Spleen (tissue), 11 donors: ENCODE measurements at regions not wholly inside any gene's neighbourhood (a gene's known extent, or its start where the extent isn't known, plus 50 kb on each side); places are given as distances from the start of the nearest gene placed in this dataset.

Experiments used
- DNase-seq: peaks from one replicate; pipeline ENCODE4 v3.0.0-alpha.2; 2020
- H3K27ac ChIP-seq, 8 donors: fragments of 200-600 bp; sonication (generic) in 7 of 8; 1 replicate in 4 of 8; 2 replicates in 4 of 8; pipeline versions ENCODE4 v1.5.0 to v1.8.0; 2016 to 2021; ENCODE audit warnings: inconsistent platforms in 4 of 8, mild to moderate bottlenecking in 4 of 8, moderate library complexity in 1 of 8
- H3K27me3 ChIP-seq, 7 donors: fragments of 200-600 bp; sonication (generic) in 6 of 7; replicated peaks in 1 of 7; 1 replicate in 4 of 7; 2 replicates in 3 of 7; pipeline versions ENCODE4 v1.5.0 to v1.8.0; 2016 to 2021; ENCODE audit warnings: inconsistent platforms in 3 of 7, mild to moderate bottlenecking in 1 of 7
- H3K36me3 ChIP-seq, 6 donors: fragments of 200-600 bp; sonication (generic) in 5 of 6; 1 replicate in 4 of 6; 2 replicates in 2 of 6; pipeline versions ENCODE4 v1.5.0 to v1.8.0; 2016 to 2021; ENCODE audit warnings: inconsistent platforms in 2 of 6
- H3K4me1 ChIP-seq, 6 donors: fragments of 200-600 bp; sonication (generic) in 5 of 6; 1 replicate in 3 of 6; 2 replicates in 3 of 6; pipeline versions ENCODE4 v1.5.0 to v1.8.0; 2016 to 2021; ENCODE audit warnings: inconsistent platforms in 3 of 6
- H3K4me3 ChIP-seq, 8 donors: fragments of 200-600 bp; sonication (generic) in 7 of 8; 1 replicate in 4 of 8; 2 replicates in 4 of 8; pipeline versions ENCODE4 v1.5.0 to v1.8.0; 2016 to 2021; ENCODE audit warnings: inconsistent platforms in 4 of 8, mild to moderate bottlenecking in 4 of 8, moderate library complexity in 2 of 8
- H3K9me3 ChIP-seq, 8 donors: fragments of 200-600 bp; sonication (generic) in 7 of 8; 1 replicate in 4 of 8; 2 replicates in 4 of 8; pipeline versions ENCODE4 v1.5.0 to v1.8.0; 2016 to 2021; ENCODE audit warnings: inconsistent platforms in 4 of 8
- POLR2A ChIP-seq, 3 donors: fragments of 450-650 bp; IDR thresholded peaks; one replicate each; pipeline ENCODE4 v1.5.1; 2017; ENCODE audit warnings: antibody characterized with exemption in 3 of 3, mild to moderate bottlenecking in 1 of 3
- POLR2AphosphoS5 ChIP-seq, 3 donors: sonication (generic); formaldehyde crosslinking; IDR thresholded peaks; one replicate each; pipeline ENCODE4 v1.5.1; 2017; ENCODE audit warnings: antibody characterized with exemption in 3 of 3
- WGBS, 5 donors: extraction: QIAGEN DNeasy Blood & Tissue Kit in 3 of 5; methylation state at CpG; one replicate each; pipeline versions ENCODE4 v1.1.5 to v1.1.7; 2013 to 2018; 5-methylcytosine and 5-hydroxymethylcytosine counted together
- intact Hi-C: fragments of 100-400 bp; cut with DNase I; formaldehyde crosslinking; loops from one replicate; pipeline ENCODE4 v1.15.0; 2023; ENCODE audit warnings: low total_unique reads
- TF ChIP-seq, protein P1 (sequence below), 11 experiments: fragments of 200-600 bp in 7 of 11; fragments of 450-650 bp in 4 of 11; sonication (generic) in 4 of 11; IDR thresholded peaks in 8 of 11; conservative IDR thresholded peaks in 3 of 11; 1 replicate in 7 of 11; 2 replicates in 4 of 11; pipeline versions ENCODE4 v1.4.0 to v1.8.0; 2016 to 2021; ENCODE audit warnings: antibody characterized with exemption in 11 of 11, inconsistent platforms in 4 of 11, mild to moderate bottlenecking in 1 of 11
- donor health status: healthy with polysubstance abuse.
- donor health status: DM: no; HTN: no; CAD: no; lungs with moderate emphysema.
- donor health status: DM: no; HTN: no; CAD: no.
- donor health status: Bipolar disorder and iron deficiency.
- donor health status: healthy.
- donor health status: DM: no; HTN: no; CAD: no.
- donor health status: DM: yes; HTN: yes; CAD: no.

DNA sequence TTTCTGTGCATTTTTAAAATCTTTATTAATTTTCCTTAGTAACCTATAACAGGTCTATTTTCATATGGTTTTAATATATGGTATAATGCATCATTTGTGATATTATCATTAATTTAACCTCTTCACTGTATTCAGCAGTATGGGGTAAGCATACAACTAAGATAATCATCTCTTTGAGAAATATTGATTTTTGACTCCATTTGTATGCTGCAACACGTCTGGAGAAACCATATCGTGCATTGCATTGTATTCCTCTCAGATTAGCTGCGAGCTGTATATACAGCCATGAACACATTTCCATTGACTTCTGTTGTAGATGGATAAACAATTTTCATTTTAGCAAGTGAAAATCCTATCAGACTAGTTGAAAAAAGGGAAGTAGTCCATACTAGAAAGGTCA, 2275.8 kb upstream of the PCDH20 start:
- Histone ChIP-seq H3K4me3 (no peak overlapping the region), H3K27ac (no peak overlapping the region), H3K4me1 (no peaks in the 10 kb centered on the region), H3K9me3 (peaks cover 0 to 31% (median 8%) of the 10 kb centered on the region in 8 donors), H3K27me3 (no peaks in the 10 kb centered on the region), H3K36me3 (no peaks in the 10 kb centered on the region)
- 71 to 87% (median 79%) methylated on average over 3 of the region's 3 CpGs for WGBS, 5 donors
- no peak for TF ChIP-seq POLR2AphosphoS5 (IDR thresholded peaks at IDR 0.05)
- TF ChIP-seq, protein P1, sequence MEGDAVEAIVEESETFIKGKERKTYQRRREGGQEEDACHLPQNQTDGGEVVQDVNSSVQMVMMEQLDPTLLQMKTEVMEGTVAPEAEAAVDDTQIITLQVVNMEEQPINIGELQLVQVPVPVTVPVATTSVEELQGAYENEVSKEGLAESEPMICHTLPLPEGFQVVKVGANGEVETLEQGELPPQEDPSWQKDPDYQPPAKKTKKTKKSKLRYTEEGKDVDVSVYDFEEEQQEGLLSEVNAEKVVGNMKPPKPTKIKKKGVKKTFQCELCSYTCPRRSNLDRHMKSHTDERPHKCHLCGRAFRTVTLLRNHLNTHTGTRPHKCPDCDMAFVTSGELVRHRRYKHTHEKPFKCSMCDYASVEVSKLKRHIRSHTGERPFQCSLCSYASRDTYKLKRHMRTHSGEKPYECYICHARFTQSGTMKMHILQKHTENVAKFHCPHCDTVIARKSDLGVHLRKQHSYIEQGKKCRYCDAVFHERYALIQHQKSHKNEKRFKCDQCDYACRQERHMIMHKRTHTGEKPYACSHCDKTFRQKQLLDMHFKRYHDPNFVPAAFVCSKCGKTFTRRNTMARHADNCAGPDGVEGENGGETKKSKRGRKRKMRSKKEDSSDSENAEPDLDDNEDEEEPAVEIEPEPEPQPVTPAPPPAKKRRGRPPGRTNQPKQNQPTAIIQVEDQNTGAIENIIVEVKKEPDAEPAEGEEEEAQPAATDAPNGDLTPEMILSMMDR (IDR thresholded peaks at IDR 0.05 in 8 of 11, conservative IDR thresholded peaks at IDR 0.05 in 3 of 11) = no peak
- TF ChIP-seq POLR2A (IDR thresholded peaks at IDR 0.05) = no peak
- intact Hi-C loops = no loop called here
- DNase-seq = no peak

DNA sequence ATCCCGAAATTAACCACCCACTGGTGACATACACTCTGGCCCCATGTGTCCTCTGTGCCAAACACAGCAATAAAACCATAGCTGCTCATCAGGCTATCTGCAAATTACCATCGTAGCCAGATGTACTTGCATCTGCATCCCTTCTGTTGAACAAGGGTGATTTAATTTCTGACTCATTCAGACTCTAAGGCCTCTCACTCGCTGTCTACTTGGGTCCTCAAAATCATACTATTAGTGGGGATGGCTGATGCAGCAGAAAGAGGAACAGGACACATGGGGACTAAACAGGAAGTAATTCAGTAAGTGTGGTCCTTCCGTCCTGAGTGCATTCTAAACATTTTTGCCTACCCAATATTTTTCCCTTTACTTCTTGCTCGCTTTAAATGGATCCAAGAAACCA, 2275.0 kb upstream of the PCDH20 start:
- Histone ChIP-seq H3K4me3 (no peak overlapping the region), H3K27me3 (no peaks in the 10 kb centered on the region), H3K4me1 (no peaks in the 10 kb centered on the region), H3K9me3 (peaks cover 0 to 33% (median 8%) of the 10 kb centered on the region in 8 donors), H3K36me3 (no peaks in the 10 kb centered on the region), H3K27ac (no peak overlapping the region)
- intact Hi-C loops = no loop called here
- DNase-seq = no peak
- 61 to 74% (median 71%) methylated on average over 5 of the region's 5 CpGs for WGBS, 5 donors
- TF ChIP-seq POLR2AphosphoS5 (IDR thresholded peaks at IDR 0.05) (no peak), POLR2A (IDR thresholded peaks at IDR 0.05) (no peak)
- TF ChIP-seq, protein P1 (IDR thresholded peaks at IDR 0.05 in 8 of 11, conservative IDR thresholded peaks at IDR 0.05 in 3 of 11) = no peak

DNA sequence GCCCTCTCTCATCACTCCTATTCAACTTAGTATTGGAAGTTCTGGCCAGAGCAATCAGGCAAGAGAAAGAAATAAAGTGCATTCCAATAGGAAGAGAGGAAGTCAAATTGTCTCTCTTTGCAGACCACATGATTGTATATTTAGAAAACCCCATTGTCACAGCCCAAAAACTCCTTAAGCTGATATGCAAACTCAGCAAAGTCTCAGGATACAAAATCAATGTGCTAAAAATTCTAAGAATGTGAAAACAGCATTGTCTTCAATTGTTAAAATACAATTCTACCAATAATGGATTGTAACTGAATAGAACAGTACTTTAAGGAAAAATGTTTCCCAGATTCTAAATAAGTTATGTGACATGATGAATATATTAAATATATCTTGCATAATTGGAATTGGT, 2269.2 kb upstream of the PCDH20 start:
- Histone ChIP-seq H3K4me1 (no peaks in the 10 kb centered on the region), H3K27ac (no peak overlapping the region), H3K9me3 (peaks cover 0 to 39% (median 10%) of the 10 kb centered on the region in 8 donors), H3K4me3 (no peak overlapping the region), H3K27me3 (no peaks in the 10 kb centered on the region), H3K36me3 (no peaks in the 10 kb centered on the region)
- TF ChIP-seq POLR2AphosphoS5 (IDR thresholded peaks at IDR 0.05) (no peak), POLR2A (IDR thresholded peaks at IDR 0.05) (no peak)
- TF ChIP-seq, protein P1 (IDR thresholded peaks at IDR 0.05 in 8 of 11, conservative IDR thresholded peaks at IDR 0.05 in 3 of 11) = no peak
- intact Hi-C loops = no loop called here
- no peak for DNase-seq

GRCh38 chr13:63680704-63681103, 2265.1 kb upstream of the PCDH20 start:
- intact Hi-C loops = no loop called here
- no peaks in the 10 kb centered on the region for H3K4me1 ChIP-seq
- TF ChIP-seq POLR2A (IDR thresholded peaks at IDR 0.05) = no peak
- TF ChIP-seq, protein P1 (IDR thresholded peaks at IDR 0.05 in 8 of 11, conservative IDR thresholded peaks at IDR 0.05 in 3 of 11) = no peak
- no peak for TF ChIP-seq POLR2AphosphoS5 (IDR thresholded peaks at IDR 0.05)
- peaks cover 0 to 29% (median 10%) of the 10 kb centered on the region in 8 donors for H3K9me3 ChIP-seq
- H3K27me3 ChIP-seq = no peaks in the 10 kb centered on the region
- no peak for DNase-seq
- no peak overlapping the region for H3K27ac ChIP-seq
- H3K36me3 ChIP-seq = no peaks in the 10 kb centered on the region
- no peak overlapping the region for H3K4me3 ChIP-seq
- 13 to 48% (median 34%) methylated on average over 1 of the region's 1 CpG for WGBS, 5 donors
